B cell (primary cell): ENCODE measurements at regions not wholly inside any gene's neighbourhood (a gene's known extent, or its start where the extent isn't known, plus 50 kb on each side); places are given as distances from the start of the nearest gene placed in this dataset.

Experiments used
- CTCF ChIP-seq: fragments of 200-600 bp; IDR thresholded peaks from one replicate; pipeline ENCODE4 v1.8.0; 2022; ENCODE audit warnings: antibody characterized with exemption, mild to moderate bottlenecking
- EZH2 ChIP-seq: IDR thresholded peaks from 2 replicates; pipeline ENCODE4 v1.6.1; 2012; ENCODE audit warnings: borderline replicate concordance, low read depth, mild to moderate bottlenecking, moderate library complexity, low read length; ENCODE audit not compliant: insufficient read depth, poor library complexity, severe bottlenecking

DNA sequence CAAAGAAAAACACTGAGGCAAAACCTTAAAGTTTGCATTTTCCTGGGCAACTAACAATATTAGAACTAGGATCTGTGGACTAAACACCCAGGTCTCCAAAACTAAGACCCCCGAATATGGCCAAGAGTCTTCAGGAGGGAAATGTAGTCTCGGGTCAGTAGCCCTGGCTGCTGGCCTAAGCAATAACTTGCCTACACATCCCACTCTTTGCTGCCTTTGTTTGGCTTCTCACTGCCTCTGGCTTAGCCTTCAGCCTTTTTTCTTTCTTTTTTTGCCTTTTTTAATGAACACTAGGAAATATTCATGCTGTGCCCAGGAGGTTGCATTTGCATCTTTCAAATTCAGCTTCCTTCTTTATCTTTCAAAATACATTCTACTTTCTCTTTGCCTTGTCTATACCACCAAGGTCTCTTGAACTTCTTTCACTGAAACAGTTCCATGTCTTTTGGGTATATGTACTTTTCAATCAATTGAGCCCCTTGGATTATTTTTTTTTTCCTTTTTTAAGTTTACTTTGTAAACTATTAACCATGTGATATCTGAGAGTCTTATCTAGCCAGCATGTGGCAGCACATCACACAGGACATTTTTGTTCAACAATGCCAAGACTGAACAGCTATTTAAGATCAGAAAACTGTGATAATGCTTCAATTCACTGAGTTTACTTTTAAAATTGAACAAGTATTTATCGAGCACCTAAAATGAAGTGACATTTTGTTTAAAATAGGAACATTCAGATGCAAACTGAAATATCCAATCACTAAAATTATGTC lies 165.0 kb upstream of the TRPC6 start:
- TF ChIP-seq CTCF (no peak), EZH2 (no peak)
